ENCODE measurements at regions not wholly inside any gene's neighbourhood (a gene's known extent, or its start where the extent isn't known, plus 50 kb on each side); places are given as distances from the start of the nearest gene placed in this dataset.

DNA sequence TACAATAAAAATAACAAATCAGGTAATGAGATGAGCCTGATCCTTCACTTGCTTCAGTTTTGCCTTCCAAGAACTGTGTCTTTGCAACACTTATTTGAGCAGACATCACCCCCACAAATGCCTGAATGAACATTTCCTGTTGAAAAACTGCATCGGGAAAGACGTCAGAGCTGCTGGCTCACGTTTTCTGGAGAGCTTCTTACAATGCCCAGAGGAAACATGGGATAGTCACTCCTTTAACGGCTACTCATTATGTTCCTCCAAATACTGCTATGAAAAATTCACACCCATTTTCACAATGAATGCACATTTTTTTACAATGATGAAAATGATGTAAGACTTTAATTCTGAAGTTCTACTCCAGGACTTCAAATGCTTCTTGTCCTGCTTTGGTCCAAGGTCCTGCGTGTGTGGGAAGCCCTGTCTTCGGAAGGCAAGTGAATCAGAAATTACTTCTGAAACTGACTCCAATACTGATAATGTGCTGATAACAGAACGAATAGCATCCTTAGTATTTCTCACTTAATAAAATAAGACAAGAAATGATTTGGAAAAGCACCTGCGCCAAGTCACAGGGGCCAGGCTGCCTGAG lies 238.0 kb downstream of the ANKRD60 start:
- POLR2A ChIA-PET: no interaction called here
- Histone ChIP-seq H3K4me2 (peak overlapping the region; percentile 50; the same call in 2 of the 3 replicates), H3K9me3 (no peaks in the 10 kb centered on the region), H3K4me1 (peaks cover 40% of the 10 kb centered on the region), H3K4me3 (no peak overlapping the region), H3K27ac (peak overlapping the region; percentile 68 to 83)
- ATAC-seq (no peak), DNase-seq (ENCODE audit: low read depth in 1 of 2, low spot score in 1 of 2) (no peak), FAIRE-seq (no peak)
- TF ChIP-seq, protein P1, sequence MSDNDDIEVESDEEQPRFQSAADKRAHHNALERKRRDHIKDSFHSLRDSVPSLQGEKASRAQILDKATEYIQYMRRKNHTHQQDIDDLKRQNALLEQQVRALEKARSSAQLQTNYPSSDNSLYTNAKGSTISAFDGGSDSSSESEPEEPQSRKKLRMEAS (IDR thresholded peaks at IDR 0.05): no peak
- TF ChIP-seq CHD2 (IDR thresholded peaks at IDR 0.05; ENCODE audit: low read length, partially characterized antibody) (no peak), ZFP36 (IDR thresholded peaks at IDR 0.05; ENCODE audit: borderline replicate concordance, partially characterized antibody) (no peak), KDM5A (IDR thresholded peaks at IDR 0.05) (no peak), EP300 (IDR thresholded peaks at IDR 0.05) (no peak), MAZ (IDR thresholded peaks at IDR 0.05; ENCODE audit: borderline replicate concordance, low read depth, low read length) (no peak), TP53 (CRISPR knock-in tag; IDR thresholded peaks at IDR 0.05) (no peak), GATA3 (IDR thresholded peaks at IDR 0.05; ENCODE audit: borderline replicate concordance) (no peak), MYC (IDR thresholded peaks at IDR 0.05; ENCODE audit: borderline replicate concordance, low read length) (no peak), EHF (CRISPR knock-in tag; IDR thresholded peaks at IDR 0.05) (no peak), MAFK (IDR thresholded peaks at IDR 0.05; ENCODE audit: partially characterized antibody) (no peak)
- TF ChIP-seq, protein P2, sequence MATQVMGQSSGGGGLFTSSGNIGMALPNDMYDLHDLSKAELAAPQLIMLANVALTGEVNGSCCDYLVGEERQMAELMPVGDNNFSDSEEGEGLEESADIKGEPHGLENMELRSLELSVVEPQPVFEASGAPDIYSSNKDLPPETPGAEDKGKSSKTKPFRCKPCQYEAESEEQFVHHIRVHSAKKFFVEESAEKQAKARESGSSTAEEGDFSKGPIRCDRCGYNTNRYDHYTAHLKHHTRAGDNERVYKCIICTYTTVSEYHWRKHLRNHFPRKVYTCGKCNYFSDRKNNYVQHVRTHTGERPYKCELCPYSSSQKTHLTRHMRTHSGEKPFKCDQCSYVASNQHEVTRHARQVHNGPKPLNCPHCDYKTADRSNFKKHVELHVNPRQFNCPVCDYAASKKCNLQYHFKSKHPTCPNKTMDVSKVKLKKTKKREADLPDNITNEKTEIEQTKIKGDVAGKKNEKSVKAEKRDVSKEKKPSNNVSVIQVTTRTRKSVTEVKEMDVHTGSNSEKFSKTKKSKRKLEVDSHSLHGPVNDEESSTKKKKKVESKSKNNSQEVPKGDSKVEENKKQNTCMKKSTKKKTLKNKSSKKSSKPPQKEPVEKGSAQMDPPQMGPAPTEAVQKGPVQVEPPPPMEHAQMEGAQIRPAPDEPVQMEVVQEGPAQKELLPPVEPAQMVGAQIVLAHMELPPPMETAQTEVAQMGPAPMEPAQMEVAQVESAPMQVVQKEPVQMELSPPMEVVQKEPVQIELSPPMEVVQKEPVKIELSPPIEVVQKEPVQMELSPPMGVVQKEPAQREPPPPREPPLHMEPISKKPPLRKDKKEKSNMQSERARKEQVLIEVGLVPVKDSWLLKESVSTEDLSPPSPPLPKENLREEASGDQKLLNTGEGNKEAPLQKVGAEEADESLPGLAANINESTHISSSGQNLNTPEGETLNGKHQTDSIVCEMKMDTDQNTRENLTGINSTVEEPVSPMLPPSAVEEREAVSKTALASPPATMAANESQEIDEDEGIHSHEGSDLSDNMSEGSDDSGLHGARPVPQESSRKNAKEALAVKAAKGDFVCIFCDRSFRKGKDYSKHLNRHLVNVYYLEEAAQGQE (IDR thresholded peaks at IDR 0.05): no peak
- TF ChIP-seq, protein P3, sequence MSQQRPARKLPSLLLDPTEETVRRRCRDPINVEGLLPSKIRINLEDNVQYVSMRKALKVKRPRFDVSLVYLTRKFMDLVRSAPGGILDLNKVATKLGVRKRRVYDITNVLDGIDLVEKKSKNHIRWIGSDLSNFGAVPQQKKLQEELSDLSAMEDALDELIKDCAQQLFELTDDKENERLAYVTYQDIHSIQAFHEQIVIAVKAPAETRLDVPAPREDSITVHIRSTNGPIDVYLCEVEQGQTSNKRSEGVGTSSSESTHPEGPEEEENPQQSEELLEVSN (IDR thresholded peaks at IDR 0.05; ENCODE audit: borderline replicate concordance, low read depth): no peak
- TF ChIP-seq, protein P4, sequence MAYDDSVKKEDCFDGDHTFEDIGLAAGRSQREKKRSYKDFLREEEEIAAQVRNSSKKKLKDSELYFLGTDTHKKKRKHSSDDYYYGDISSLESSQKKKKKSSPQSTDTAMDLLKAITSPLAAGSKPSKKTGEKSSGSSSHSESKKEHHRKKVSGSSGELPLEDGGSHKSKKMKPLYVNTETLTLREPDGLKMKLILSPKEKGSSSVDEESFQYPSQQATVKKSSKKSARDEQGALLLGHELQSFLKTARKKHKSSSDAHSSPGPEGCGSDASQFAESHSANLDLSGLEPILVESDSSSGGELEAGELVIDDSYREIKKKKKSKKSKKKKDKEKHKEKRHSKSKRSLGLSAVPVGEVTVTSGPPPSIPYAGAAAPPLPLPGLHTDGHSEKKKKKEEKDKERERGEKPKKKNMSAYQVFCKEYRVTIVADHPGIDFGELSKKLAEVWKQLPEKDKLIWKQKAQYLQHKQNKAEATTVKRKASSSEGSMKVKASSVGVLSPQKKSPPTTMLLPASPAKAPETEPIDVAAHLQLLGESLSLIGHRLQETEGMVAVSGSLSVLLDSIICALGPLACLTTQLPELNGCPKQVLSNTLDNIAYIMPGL (CRISPR knock-in tag; IDR thresholded peaks at IDR 0.05; ENCODE audit: borderline replicate concordance): no peak
- CTCF ChIA-PET: no interaction called here
- WGBS (ENCODE audit: missing lambda C conversion rate): 50% methylated on average over 8 of the region's 8 CpGs

DNA sequence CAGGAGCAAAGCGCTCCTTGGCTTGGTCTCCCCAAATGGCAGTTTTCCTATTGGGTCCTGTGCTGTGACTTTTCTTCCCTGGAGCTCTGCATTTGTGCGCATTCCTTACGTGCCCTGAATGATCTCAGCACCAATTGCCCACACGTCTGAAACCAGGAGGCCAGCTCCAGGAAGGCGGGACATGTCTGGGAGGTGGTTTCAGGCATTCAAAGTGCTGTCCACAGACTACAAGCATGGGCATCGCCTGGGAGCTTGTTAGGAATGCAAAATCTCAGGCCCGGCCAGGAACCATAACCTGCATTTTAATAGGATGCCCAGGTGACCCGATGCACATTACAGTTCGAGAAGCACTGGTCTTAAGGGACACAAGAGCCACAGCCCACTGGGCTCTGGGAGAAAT lies 239.6 kb downstream of the ANKRD60 start:
- peaks cover 29% of the 10 kb centered on the region for H3K4me1 ChIP-seq
- 74% methylated on average over 8 of the region's 9 CpGs for WGBS (ENCODE audit: missing lambda C conversion rate)
- H3K4me3 ChIP-seq: no peak overlapping the region
- ATAC-seq (no peak), DNase-seq (ENCODE audit: low read depth in 1 of 2, low spot score in 1 of 2) (no peak), FAIRE-seq (no peak)
- ChIA-PET CTCF (no interaction called here), POLR2A (no interaction called here)
- no peak overlapping the region for H3K4me2 ChIP-seq
- H3K9me3 ChIP-seq: no peaks in the 10 kb centered on the region
- peak overlapping the region in 1 of 2 experiments; percentile 59; a peak in 1 of 6 replicates for H3K27ac ChIP-seq
- TF ChIP-seq RCOR1 (IDR thresholded peaks at IDR 0.05; ENCODE audit: low read depth, low read length) (no peak), ESRRA (IDR thresholded peaks at IDR 0.05; ENCODE audit: borderline replicate concordance, low read length) (no peak), CHD4 (IDR thresholded peaks at IDR 0.05; ENCODE audit: borderline replicate concordance) (no peak), KDM1A (IDR thresholded peaks at IDR 0.05; ENCODE audit: low read depth) (no peak), TP53 (CRISPR knock-in tag; IDR thresholded peaks at IDR 0.05) (no peak), RARB (CRISPR knock-in tag; IDR thresholded peaks at IDR 0.05) (no peak), POLR2A (IDR thresholded peaks at IDR 0.05; ENCODE audit: low read length) (no peak), HOXB5 (CRISPR knock-in tag; IDR thresholded peaks at IDR 0.05) (no peak), EHF (CRISPR knock-in tag; IDR thresholded peaks at IDR 0.05) (no peak), ZC3H11A (IDR thresholded peaks at IDR 0.05) (no peak), TFCP2L1 (CRISPR knock-in tag; IDR thresholded peaks at IDR 0.05) (no peak)
- TF ChIP-seq, protein P2 (IDR thresholded peaks at IDR 0.05): no peak
- TF ChIP-seq, protein P5, sequence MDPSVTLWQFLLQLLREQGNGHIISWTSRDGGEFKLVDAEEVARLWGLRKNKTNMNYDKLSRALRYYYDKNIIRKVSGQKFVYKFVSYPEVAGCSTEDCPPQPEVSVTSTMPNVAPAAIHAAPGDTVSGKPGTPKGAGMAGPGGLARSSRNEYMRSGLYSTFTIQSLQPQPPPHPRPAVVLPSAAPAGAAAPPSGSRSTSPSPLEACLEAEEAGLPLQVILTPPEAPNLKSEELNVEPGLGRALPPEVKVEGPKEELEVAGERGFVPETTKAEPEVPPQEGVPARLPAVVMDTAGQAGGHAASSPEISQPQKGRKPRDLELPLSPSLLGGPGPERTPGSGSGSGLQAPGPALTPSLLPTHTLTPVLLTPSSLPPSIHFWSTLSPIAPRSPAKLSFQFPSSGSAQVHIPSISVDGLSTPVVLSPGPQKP (IDR thresholded peaks at IDR 0.05; ENCODE audit: low read depth, low read length): no peak
- TF ChIP-seq, protein P6, sequence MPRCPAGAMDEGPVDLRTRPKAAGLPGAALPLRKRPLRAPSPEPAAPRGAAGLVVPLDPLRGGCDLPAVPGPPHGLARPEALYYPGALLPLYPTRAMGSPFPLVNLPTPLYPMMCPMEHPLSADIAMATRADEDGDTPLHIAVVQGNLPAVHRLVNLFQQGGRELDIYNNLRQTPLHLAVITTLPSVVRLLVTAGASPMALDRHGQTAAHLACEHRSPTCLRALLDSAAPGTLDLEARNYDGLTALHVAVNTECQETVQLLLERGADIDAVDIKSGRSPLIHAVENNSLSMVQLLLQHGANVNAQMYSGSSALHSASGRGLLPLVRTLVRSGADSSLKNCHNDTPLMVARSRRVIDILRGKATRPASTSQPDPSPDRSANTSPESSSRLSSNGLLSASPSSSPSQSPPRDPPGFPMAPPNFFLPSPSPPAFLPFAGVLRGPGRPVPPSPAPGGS (IDR thresholded peaks at IDR 0.05): no peak

Data from A549 (cell line).